MM.1S (cell line): ENCODE measurements at regions not wholly inside any gene's neighbourhood (a gene's known extent, or its start where the extent isn't known, plus 50 kb on each side); places are given as distances from the start of the nearest gene placed in this dataset.

Experiments used
- DNase-seq: peaks from one replicate; pipeline ENCODE4 v3.0.0-alpha.2; 2015
- H2AFZ ChIP-seq: fragments of 300-600 bp; sonication (generic); 2 replicates; pipeline ENCODE4 v1.6.0; 2016; ENCODE audit warnings: antibody characterized with exemption, low read length
- H3F3A ChIP-seq: fragments of 300-600 bp; sonication (generic); 2 replicates; pipeline ENCODE4 v1.6.1; 2016; ENCODE audit warnings: mild to moderate bottlenecking, antibody characterized with exemption, low read length, moderate library complexity, mixed read lengths; ENCODE audit not compliant: insufficient read depth
- H3K27ac ChIP-seq: fragments of 300-600 bp; sonication (generic); 2 replicates; pipeline ENCODE4 v1.5.1; 2016; ENCODE audit warnings: mild to moderate bottlenecking, low read length
- H3K27me3 ChIP-seq: fragments of 300-600 bp; sonication (generic); replicated peaks from 2 replicates; pipeline ENCODE4 v1.6.0; 2016; ENCODE audit warnings: low read length; ENCODE audit not compliant: insufficient read depth
- H3K36me3 ChIP-seq: fragments of 300-600 bp; sonication (generic); replicated peaks from 2 replicates; pipeline ENCODE4 v1.6.1; 2016; ENCODE audit warnings: mild to moderate bottlenecking, low read length, mixed read lengths; ENCODE audit not compliant: insufficient read depth
- H3K4me1 ChIP-seq: fragments of 300-600 bp; sonication (generic); 2 replicates; pipeline ENCODE4 v1.6.1; 2016; ENCODE audit warnings: low read length, mixed read lengths
- H3K4me2 ChIP-seq: fragments of 300-600 bp; sonication (generic); 2 replicates; pipeline ENCODE4 v1.6.0; 2016; ENCODE audit warnings: low read depth, low read length
- H3K4me3 ChIP-seq: fragments of 300-600 bp; sonication (generic); 2 replicates; pipeline ENCODE4 v1.5.1; 2016; ENCODE audit warnings: low read length, mixed read lengths
- H3K79me2 ChIP-seq: fragments of 300-600 bp; sonication (generic); 2 replicates; pipeline ENCODE4 v1.6.1; 2016; ENCODE audit warnings: mixed run types, low read length, mixed read lengths
- H3K9ac ChIP-seq: fragments of 300-600 bp; sonication (generic); 2 replicates; pipeline ENCODE4 v1.6.1; 2016; ENCODE audit warnings: low read length, mixed read lengths
- H3K9me2 ChIP-seq: fragments of 300-600 bp; sonication (generic); replicated peaks from 2 replicates; pipeline ENCODE4 v1.6.1; 2016; ENCODE audit warnings: mild to moderate bottlenecking, low read length, mixed read lengths; ENCODE audit not compliant: insufficient read depth
- H3K9me3 ChIP-seq: fragments of 300-600 bp; sonication (generic); replicated peaks from 2 replicates; pipeline ENCODE4 v1.6.1; 2016; ENCODE audit warnings: mild to moderate bottlenecking, low read length, mixed read lengths; ENCODE audit not compliant: insufficient read depth
- H4K20me1 ChIP-seq: fragments of 300-600 bp; sonication (generic); 2 replicates; pipeline ENCODE4 v1.6.1; 2016; ENCODE audit warnings: mild to moderate bottlenecking, low read length, moderate library complexity, mixed read lengths; ENCODE audit not compliant: insufficient read depth
- EZH2 ChIP-seq: fragments of 300-600 bp; sonication (generic); optimal IDR thresholded peaks from 2 replicates; pipeline ENCODE3; 2017; ENCODE audit warnings: low read depth, mild to moderate bottlenecking, antibody characterized with exemption, low read length, mixed read lengths
- EZH2phosphoT487 ChIP-seq: fragments of 300-600 bp; sonication (generic); IDR thresholded peaks from 2 replicates; pipeline ENCODE4 v1.6.1; 2018; ENCODE audit warnings: antibody characterized with exemption, low read length
- TF ChIP-seq, protein P1 (sequence below): fragments of 300-600 bp; sonication (generic); IDR thresholded peaks from 2 replicates; pipeline ENCODE4 v1.5.1; 2016; ENCODE audit warnings: antibody characterized with exemption, low read length, mixed read lengths

DNA sequence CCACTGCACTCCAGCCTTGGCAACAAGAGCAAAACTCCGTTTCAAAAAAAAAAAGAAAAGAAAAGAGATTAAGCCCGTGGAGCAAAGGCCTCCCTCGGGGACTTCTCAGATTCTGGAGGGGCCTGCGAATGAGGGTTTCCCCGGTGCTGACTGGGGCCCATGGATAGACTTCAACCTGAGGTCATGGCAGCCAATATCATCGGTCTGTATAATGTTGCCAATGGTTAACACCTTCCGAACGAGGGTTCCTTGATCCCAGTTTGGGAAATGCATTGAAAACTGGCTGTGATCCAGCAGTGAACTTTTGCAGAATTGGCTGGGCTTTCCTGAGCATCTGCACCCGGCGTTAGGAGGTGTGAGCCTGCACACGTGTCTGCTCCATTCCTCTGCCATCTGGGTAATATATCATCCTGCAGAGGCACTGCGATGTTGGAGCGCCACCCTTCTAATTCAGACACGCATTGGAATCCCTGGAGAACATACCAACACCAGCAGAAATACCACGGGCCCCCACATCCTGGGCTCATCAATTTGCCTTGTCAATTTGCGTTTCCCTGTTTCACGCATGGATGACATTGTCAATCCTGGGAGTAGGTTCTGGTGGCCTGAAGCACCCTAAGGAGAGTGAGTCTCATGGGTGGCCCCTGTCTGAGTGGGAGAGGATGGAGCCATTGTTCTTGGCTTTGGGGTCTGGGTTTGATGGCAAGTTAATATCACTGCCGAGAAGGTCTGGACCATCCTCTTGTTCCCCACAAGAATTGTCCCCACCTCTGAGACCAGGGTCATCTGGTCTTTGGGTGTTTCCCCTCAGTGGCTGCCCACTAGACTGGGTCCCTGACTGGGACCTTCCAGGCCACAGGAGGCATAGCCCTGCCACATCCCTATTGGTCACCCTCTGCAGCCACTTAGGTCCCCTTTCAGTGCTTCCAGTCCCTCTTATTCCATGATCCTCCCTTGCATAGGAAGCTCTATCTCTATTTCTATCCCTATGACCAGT lies 441.0 kb downstream of the PTPRU start:
- H3K4me2 ChIP-seq, result no peak overlapping the region
- no peak overlapping the region for H2AFZ ChIP-seq
- no peak overlapping the region for H3K27ac ChIP-seq
- no peaks in the 10 kb centered on the region for H3F3A ChIP-seq
- H3K79me2 ChIP-seq, result no peaks in the 10 kb centered on the region
- no peak for DNase-seq
- H3K4me1 ChIP-seq, result no peaks in the 10 kb centered on the region
- no peak overlapping the region for H3K4me3 ChIP-seq
- H3K36me3 ChIP-seq, result no peaks in the 10 kb centered on the region
- TF ChIP-seq EZH2, result no peak
- TF ChIP-seq, protein P1, sequence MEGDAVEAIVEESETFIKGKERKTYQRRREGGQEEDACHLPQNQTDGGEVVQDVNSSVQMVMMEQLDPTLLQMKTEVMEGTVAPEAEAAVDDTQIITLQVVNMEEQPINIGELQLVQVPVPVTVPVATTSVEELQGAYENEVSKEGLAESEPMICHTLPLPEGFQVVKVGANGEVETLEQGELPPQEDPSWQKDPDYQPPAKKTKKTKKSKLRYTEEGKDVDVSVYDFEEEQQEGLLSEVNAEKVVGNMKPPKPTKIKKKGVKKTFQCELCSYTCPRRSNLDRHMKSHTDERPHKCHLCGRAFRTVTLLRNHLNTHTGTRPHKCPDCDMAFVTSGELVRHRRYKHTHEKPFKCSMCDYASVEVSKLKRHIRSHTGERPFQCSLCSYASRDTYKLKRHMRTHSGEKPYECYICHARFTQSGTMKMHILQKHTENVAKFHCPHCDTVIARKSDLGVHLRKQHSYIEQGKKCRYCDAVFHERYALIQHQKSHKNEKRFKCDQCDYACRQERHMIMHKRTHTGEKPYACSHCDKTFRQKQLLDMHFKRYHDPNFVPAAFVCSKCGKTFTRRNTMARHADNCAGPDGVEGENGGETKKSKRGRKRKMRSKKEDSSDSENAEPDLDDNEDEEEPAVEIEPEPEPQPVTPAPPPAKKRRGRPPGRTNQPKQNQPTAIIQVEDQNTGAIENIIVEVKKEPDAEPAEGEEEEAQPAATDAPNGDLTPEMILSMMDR, result no peak
- no peak for TF ChIP-seq EZH2phosphoT487
- no peaks in the 10 kb centered on the region for H3K9me3 ChIP-seq
- H4K20me1 ChIP-seq, result no peaks in the 10 kb centered on the region
- H3K27me3 ChIP-seq, result peaks cover 64% of the 10 kb centered on the region
- no peak overlapping the region for H3K9ac ChIP-seq
- no peaks in the 10 kb centered on the region for H3K9me2 ChIP-seq

- H3K27me3 ChIP-seq, result peaks cover 65% of the 10 kb centered on the region
- H3K4me3 ChIP-seq, result no peak overlapping the region
- H3K9me3 ChIP-seq, result no peaks in the 10 kb centered on the region
- no peaks in the 10 kb centered on the region for H3K9me2 ChIP-seq
- no peak for TF ChIP-seq EZH2
- TF ChIP-seq, protein P1, result no peak
- TF ChIP-seq EZH2phosphoT487, result no peak
- no peak overlapping the region for H3K27ac ChIP-seq
- H3F3A ChIP-seq, result no peaks in the 10 kb centered on the region
- H3K36me3 ChIP-seq, result no peaks in the 10 kb centered on the region
- no peaks in the 10 kb centered on the region for H4K20me1 ChIP-seq
- H2AFZ ChIP-seq, result no peak overlapping the region
- no peaks in the 10 kb centered on the region for H3K79me2 ChIP-seq
- H3K4me2 ChIP-seq, result no peak overlapping the region
- no peak for DNase-seq
- no peak overlapping the region for H3K9ac ChIP-seq
- H3K4me1 ChIP-seq, result no peaks in the 10 kb centered on the region
Observed at GRCh38 chr1:29676496-29676895, 440.2 kb downstream of the PTPRU start.

GRCh38 chr1:29675481-29676263 lies 439.4 kb downstream of the PTPRU start:
- no peaks in the 10 kb centered on the region for H3K36me3 ChIP-seq
- H3K79me2 ChIP-seq, result no peaks in the 10 kb centered on the region
- no peak overlapping the region for H3K4me3 ChIP-seq
- H3K4me2 ChIP-seq, result no peak overlapping the region
- H3K4me1 ChIP-seq, result no peaks in the 10 kb centered on the region
- no peak for DNase-seq
- peaks cover 68% of the 10 kb centered on the region for H3K27me3 ChIP-seq
- no peaks in the 10 kb centered on the region for H3K9me2 ChIP-seq
- H3F3A ChIP-seq, result no peaks in the 10 kb centered on the region
- H3K27ac ChIP-seq, result no peak overlapping the region
- no peaks in the 10 kb centered on the region for H4K20me1 ChIP-seq
- H3K9me3 ChIP-seq, result no peaks in the 10 kb centered on the region
- no peak overlapping the region for H3K9ac ChIP-seq
- TF ChIP-seq EZH2phosphoT487 (no peak), EZH2 (no peak)
- TF ChIP-seq, protein P1, result no peak
- no peak overlapping the region for H2AFZ ChIP-seq
